ENCODE measurements at regions not wholly inside any gene's neighbourhood (a gene's known extent, or its start where the extent isn't known, plus 50 kb on each side); places are given as distances from the start of the nearest gene placed in this dataset.

DNA sequence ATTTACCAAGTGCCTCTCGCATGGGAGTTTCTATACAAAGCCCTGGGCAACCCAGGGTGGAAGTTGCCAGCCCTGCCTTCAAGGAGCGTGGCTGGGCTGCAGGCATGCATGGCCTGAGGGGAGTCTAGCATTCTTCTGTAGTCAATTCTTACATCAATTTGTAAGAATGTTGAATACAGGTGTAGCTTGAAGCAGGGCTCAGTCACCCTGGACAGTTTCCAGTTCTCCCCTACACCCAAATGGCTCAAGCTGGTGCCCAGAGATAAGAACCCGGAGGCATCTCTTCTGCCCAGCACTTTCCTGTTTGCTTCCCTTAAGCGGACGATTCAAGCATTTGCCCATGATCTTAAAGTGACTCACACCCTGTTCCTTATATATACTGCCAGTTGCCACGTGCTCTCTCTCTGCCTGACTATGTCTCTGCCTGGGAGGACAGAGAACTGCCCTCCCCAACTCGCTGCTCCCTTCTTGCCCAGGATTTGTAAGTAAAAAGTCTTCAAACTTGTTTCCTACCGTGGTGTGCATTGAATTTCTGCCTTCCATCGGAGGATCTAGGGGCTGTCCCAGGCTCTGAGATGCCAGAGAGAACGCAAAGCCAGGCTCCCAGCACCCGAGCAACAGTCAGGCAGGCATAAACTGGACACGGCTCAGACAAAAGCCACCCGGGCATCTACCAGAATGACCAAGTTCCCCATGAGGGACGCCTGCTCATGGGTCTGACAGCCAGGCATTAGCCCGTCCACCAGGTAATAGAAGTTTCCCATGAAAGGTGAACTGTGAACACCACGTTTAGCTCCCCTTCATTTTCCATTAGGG is 50.9 kb upstream of the AJAP1 start:
- DNase-seq (ENCODE audit: low read depth in 2 of 2), result no peak

Measured in lung microvascular endothelial cell (primary cell).